Astrocyte (in vitro differentiated cells and primary cell): ENCODE measurements at regions not wholly inside any gene's neighbourhood (a gene's known extent, or its start where the extent isn't known, plus 50 kb on each side); places are given as distances from the start of the nearest gene placed in this dataset.
A peak's percentile ranks its signal among the peaks of the same experiment; 100 is the strongest.

ENCODE experiments used
- DNase-seq: peaks from one replicate; pipeline ENCODE4 v3.0.0-alpha.2; 2010; ENCODE audit warnings: low read depth
- FAIRE-seq: peaks from 2 replicates; lab custom pipeline; 2011; peaks lifted over from hg19 to GRCh38; lab: Jason Lieb, UNC
- H2AFZ ChIP-seq: 2 replicates; pipeline ENCODE4 v1.6.0; 2012; ENCODE audit warnings: low read depth, low read length, inconsistent platforms
- H3K27ac ChIP-seq: 2 replicates; pipeline ENCODE4 v1.5.1; 2011; ENCODE audit warnings: low read depth, low read length, inconsistent platforms
- H3K27me3 ChIP-seq: 2 replicates; pipeline ENCODE4 v1.6.0; 2011; ENCODE audit warnings: low read length, inconsistent platforms; ENCODE audit not compliant: insufficient read depth
- H3K36me3 ChIP-seq: 2 replicates; pipeline ENCODE4 v1.5.1; 2011; ENCODE audit warnings: low read length, inconsistent platforms; ENCODE audit not compliant: insufficient read depth
- H3K4me1 ChIP-seq: 2 replicates; pipeline ENCODE4 v1.5.1; 2011; ENCODE audit warnings: low read length, inconsistent platforms; ENCODE audit not compliant: insufficient read depth
- H3K4me2 ChIP-seq: 2 replicates; pipeline ENCODE4 v1.6.0; 2012; ENCODE audit warnings: low read length, inconsistent platforms
- H3K4me3 ChIP-seq: 2 replicates; pipeline ENCODE4 v1.5.1; 2011; ENCODE audit warnings: low read depth, mild to moderate bottlenecking, low read length, inconsistent platforms; ENCODE audit not compliant: insufficient read depth
- H3K79me2 ChIP-seq: 2 replicates; pipeline ENCODE4 v1.6.0; 2012; ENCODE audit warnings: mild to moderate bottlenecking, low read length, inconsistent platforms; ENCODE audit not compliant: insufficient read depth
- H3K9ac ChIP-seq: 2 replicates; pipeline ENCODE4 v1.6.0; 2012; ENCODE audit warnings: mild to moderate bottlenecking, low read length, inconsistent platforms
- H3K9me3 ChIP-seq: 2 replicates; pipeline ENCODE4 v1.5.1; 2012; ENCODE audit warnings: low read depth, mild to moderate bottlenecking, low read length, inconsistent platforms; ENCODE audit not compliant: insufficient read depth
- H4K20me1 ChIP-seq: 2 replicates; pipeline ENCODE4 v1.6.0; 2012; ENCODE audit warnings: low read length, inconsistent platforms; ENCODE audit not compliant: insufficient read depth
- H3K27ac Mint-ChIP-seq: one replicate; pipeline ENCODE4 v1.8.0; 2021; ENCODE audit warnings: mild to moderate bottlenecking, mixed read lengths; ENCODE audit not compliant: unreplicated experiment
- H3K27me3 Mint-ChIP-seq: one replicate; pipeline ENCODE4 v1.8.0; 2021; ENCODE audit warnings: low read depth, mixed read lengths; ENCODE audit not compliant: unreplicated experiment
- H3K36me3 Mint-ChIP-seq: one replicate; pipeline ENCODE4 v1.8.0; 2021; ENCODE audit warnings: low read depth, mixed read lengths; ENCODE audit not compliant: unreplicated experiment
- H3K4me1 Mint-ChIP-seq: one replicate; pipeline ENCODE4 v1.8.0; 2021; ENCODE audit warnings: low read depth, mixed read lengths; ENCODE audit not compliant: unreplicated experiment
- H3K4me3 Mint-ChIP-seq: one replicate; pipeline ENCODE4 v1.8.0; 2021; ENCODE audit warnings: mild to moderate bottlenecking, moderate library complexity, mixed read lengths; ENCODE audit not compliant: unreplicated experiment
- H3K9me3 Mint-ChIP-seq: one replicate; pipeline ENCODE4 v1.8.0; 2021; ENCODE audit warnings: mild to moderate bottlenecking, mixed read lengths; ENCODE audit not compliant: unreplicated experiment
- CTCF ChIP-seq: IDR thresholded peaks from 2 replicates; pipeline ENCODE4 v1.5.1; 2011; ENCODE audit warnings: low read depth, mild to moderate bottlenecking, inconsistent platforms, low read length, moderate library complexity; ENCODE audit not compliant: insufficient read depth
- EZH2 ChIP-seq: IDR thresholded peaks from 2 replicates; pipeline ENCODE4 v1.6.1; 2012; ENCODE audit warnings: mild to moderate bottlenecking, low read length, inconsistent platforms; ENCODE audit not compliant: insufficient read depth

DNA sequence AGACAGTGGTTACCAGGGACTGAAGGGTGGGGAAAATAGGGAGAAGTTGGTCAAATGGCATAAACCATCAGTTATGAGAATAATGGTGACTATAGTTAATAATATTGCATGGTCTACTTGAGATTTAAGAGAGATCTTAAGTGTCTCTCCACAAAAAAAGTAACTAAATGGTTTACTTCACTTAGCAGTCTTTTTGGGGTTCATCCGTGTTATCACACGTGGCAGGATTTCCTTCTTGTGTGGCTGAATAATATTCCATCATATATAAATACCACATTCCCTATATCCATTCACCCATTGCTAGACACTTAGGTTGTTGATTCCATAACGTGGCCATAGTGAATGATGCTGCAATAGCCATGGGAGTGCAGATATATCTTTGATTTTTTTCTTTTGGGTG lies 967.0 kb downstream of the UQCRFS1 start:
- Histone ChIP-seq H4K20me1 (no peaks in the 10 kb centered on the region), H3K4me1 (no peaks in the 10 kb centered on the region), H3K4me3 (no peak overlapping the region), H3K27ac (no peak overlapping the region), H2AFZ (no peak overlapping the region), H3K9me3 (no peaks in the 10 kb centered on the region), H3K79me2 (no peaks in the 10 kb centered on the region), H3K27me3 (no peaks in the 10 kb centered on the region), H3K9ac (no peak overlapping the region), H3K4me2 (no peak overlapping the region), H3K36me3 (no peaks in the 10 kb centered on the region)
- H3K27me3 Mint-ChIP-seq = peaks cover 13% of the 10 kb centered on the region
- no peak overlapping the region for H3K4me3 Mint-ChIP-seq
- DNase-seq = no peak
- H3K9me3 Mint-ChIP-seq = no peaks in the 10 kb centered on the region
- H3K4me1 Mint-ChIP-seq = no peaks in the 10 kb centered on the region
- no peak overlapping the region for H3K27ac Mint-ChIP-seq
- TF ChIP-seq CTCF (no peak), EZH2 (no peak)
- FAIRE-seq = no peak
- no peaks in the 10 kb centered on the region for H3K36me3 Mint-ChIP-seq

DNA sequence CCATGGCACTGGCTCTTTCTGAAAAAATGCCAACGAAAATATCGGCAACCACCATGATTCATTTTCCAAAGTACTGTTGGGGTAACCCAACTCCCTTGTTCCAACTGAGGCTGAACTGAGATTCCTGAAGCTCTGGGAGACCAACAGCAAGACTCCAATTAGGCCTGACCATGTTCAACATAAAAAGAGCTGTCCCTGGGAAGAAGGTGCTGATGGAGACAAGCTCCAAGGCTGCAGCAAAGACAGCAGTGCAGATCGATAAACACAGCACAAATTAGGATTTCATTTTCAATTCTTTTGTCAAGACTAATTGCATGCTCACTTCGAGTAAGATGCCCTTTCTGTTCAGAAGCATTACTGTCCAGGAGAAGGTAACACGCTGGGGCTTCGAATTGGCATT lies 968.0 kb downstream of the UQCRFS1 start:
- Histone ChIP-seq H3K9me3 (no peaks in the 10 kb centered on the region), H3K4me3 (no peak overlapping the region), H3K79me2 (no peaks in the 10 kb centered on the region), H2AFZ (no peak overlapping the region), H3K4me2 (no peak overlapping the region), H3K27ac (no peak overlapping the region), H3K4me1 (no peaks in the 10 kb centered on the region), H3K27me3 (no peaks in the 10 kb centered on the region), H3K9ac (no peak overlapping the region), H4K20me1 (no peaks in the 10 kb centered on the region), H3K36me3 (no peaks in the 10 kb centered on the region)
- no peak for FAIRE-seq
- no peak for DNase-seq
- no peaks in the 10 kb centered on the region for H3K9me3 Mint-ChIP-seq
- H3K27me3 Mint-ChIP-seq = peaks cover 14% of the 10 kb centered on the region
- no peak overlapping the region for H3K4me3 Mint-ChIP-seq
- no peak overlapping the region for H3K27ac Mint-ChIP-seq
- no peaks in the 10 kb centered on the region for H3K36me3 Mint-ChIP-seq
- no peaks in the 10 kb centered on the region for H3K4me1 Mint-ChIP-seq
- TF ChIP-seq CTCF (no peak), EZH2 (no peak)

DNA sequence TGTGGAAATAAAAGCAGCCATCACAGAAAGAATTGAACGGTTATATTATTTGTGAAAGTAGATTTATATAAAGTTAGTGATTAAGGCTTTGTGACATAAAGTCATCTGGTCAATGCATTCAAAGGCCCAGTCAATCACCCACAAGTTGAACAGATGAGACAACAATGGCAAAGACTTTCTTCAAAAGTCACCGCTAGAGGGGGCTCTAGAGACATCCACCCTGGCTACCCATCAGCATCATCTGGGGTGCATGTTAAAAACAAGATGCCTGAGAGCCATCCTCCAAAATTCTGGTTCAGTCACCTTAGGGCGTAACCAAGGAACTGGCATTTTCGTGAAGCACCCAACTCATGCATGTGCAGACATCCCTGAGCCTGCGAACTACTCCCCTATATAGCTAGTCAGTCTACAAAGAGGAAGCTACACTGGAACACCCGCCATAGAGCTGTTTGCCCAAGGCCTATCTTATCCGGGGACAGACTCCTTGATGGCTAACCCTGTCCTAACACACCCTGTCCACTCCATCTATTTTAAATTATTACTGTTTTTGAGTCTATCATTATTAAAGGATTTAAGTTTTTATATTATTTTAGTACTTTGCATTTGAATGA lies 970.5 kb downstream of the UQCRFS1 start:
- H3K27me3 ChIP-seq = no peaks in the 10 kb centered on the region
- H3K36me3 Mint-ChIP-seq = no peaks in the 10 kb centered on the region
- H3K79me2 ChIP-seq = no peaks in the 10 kb centered on the region
- no peaks in the 10 kb centered on the region for H4K20me1 ChIP-seq
- FAIRE-seq = no peak
- no peak overlapping the region for H3K27ac Mint-ChIP-seq
- H3K36me3 ChIP-seq = no peaks in the 10 kb centered on the region
- no peak overlapping the region for H3K4me3 ChIP-seq
- no peak overlapping the region for H3K4me2 ChIP-seq
- H3K4me3 Mint-ChIP-seq = no peak overlapping the region
- DNase-seq = no peak
- H3K4me1 ChIP-seq = no peaks in the 10 kb centered on the region
- no peaks in the 10 kb centered on the region for H3K4me1 Mint-ChIP-seq
- no peaks in the 10 kb centered on the region for H3K9me3 ChIP-seq
- H3K27ac ChIP-seq = no peak overlapping the region
- H3K27me3 Mint-ChIP-seq = peaks cover 20% of the 10 kb centered on the region
- no peak overlapping the region for H2AFZ ChIP-seq
- TF ChIP-seq CTCF (peak; percentile 56), EZH2 (no peak)
- H3K9me3 Mint-ChIP-seq = no peaks in the 10 kb centered on the region
- H3K9ac ChIP-seq = no peak overlapping the region
